ENCODE measurements at regions not wholly inside any gene's neighbourhood (a gene's known extent, or its start where the extent isn't known, plus 50 kb on each side); places are given as distances from the start of the nearest gene placed in this dataset.
"Not testable (repeated sequence)": the region's sequence is repeated elsewhere in the genome, so short reads cannot be mapped to it uniquely, and the experiment has no call there.

DNA sequence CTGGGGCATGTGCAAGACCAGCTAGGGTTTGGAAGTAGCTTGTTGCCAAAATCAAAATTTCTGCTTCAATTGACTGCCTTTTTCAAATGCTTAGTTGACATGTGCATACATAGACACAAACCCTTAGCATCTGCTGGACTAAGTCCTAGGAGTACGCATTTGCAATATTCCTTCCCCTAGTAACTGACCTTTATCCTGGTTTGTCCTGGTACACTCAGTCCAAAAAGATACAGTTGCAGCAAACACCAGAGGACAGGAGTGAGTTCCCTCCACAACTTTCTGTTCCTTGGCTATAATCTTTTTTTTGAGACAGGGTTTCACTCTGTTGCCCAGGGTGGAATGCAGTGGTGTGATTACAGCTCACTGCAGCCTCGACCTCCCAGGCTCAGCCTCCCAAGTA, 290.2 kb upstream of the ERCC4 start:
- in situ Hi-C loops (cut with HindIII; ENCODE audit: low pct_unique_long_range_greater_than_20kb, low sequenced_read_pairs): no loop called here
- DNase-seq (ENCODE audit: low read depth, low spot score): no peak

DNA sequence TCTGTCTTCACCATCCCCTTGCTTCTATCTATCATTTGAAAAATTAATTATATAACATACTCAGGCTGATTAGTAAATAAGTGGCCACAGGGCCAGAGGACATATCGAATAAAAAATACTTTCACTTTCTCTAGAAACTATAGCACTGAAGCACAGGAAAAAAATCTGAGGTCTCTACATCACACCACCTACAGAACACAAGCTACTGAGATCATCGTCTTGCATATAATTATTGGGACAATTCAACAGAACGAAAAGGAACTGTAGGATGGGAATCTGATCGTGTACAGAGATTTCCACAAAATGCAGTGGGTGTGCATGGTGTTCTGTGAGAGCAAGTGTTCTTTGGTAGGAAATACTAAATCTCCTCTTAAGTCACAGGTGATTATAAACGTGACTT, 289.6 kb upstream of the ERCC4 start:
- in situ Hi-C loops (cut with HindIII; ENCODE audit: low pct_unique_long_range_greater_than_20kb, low sequenced_read_pairs): no loop called here
- DNase-seq (ENCODE audit: low read depth, low spot score): no peak

DNA sequence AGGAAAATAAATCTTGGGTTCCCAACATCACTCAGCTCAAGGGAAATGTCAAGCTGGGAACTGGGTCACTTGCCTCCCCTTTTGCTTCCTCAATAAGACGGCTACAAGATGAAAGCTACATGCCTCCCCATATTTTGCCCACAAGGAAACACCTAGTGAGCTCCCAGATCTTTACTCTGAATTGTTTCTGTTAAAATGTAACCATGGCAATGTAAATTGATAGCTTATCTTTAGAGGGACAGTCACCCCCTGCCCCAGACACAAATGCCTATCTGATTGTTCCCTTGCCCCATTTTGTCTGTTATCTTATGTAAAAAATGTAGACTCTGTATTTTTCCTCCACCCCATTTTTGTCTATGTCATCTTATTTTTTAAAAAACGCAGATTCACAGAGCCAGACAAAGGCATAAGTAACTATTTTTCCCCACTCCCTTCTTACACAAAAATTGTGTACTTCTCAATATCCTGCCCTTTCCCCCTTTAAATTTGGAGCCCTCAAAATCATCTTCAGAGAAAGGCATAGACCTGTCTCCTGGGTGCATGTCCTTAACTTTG, 288.7 kb upstream of the ERCC4 start:
- in situ Hi-C loops (cut with HindIII; ENCODE audit: low pct_unique_long_range_greater_than_20kb, low sequenced_read_pairs): no loop called here
- no peak for DNase-seq (ENCODE audit: low read depth, low spot score)

DNA sequence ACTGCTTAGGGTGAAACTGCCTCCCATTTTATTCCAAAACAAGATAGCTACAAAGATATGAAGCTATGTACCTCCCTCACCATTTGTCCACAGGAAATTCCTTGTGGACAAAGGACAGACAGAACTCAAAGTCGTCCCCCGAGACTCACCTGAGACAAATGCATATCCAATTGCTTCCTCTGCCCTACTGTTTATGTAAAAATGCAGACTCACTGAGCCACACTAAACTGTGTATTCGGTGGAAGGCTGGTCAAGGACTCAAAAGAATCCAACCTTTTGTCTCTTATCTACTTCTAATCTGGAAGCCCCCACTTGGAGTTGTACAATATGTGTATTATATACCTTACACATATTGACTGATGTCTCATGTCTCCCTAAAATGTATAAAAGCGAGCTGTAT, 288.0 kb upstream of the ERCC4 start:
- no peak for DNase-seq (ENCODE audit: low read depth, low spot score)
- in situ Hi-C loops (cut with HindIII; ENCODE audit: low pct_unique_long_range_greater_than_20kb, low sequenced_read_pairs): no loop called here

DNA sequence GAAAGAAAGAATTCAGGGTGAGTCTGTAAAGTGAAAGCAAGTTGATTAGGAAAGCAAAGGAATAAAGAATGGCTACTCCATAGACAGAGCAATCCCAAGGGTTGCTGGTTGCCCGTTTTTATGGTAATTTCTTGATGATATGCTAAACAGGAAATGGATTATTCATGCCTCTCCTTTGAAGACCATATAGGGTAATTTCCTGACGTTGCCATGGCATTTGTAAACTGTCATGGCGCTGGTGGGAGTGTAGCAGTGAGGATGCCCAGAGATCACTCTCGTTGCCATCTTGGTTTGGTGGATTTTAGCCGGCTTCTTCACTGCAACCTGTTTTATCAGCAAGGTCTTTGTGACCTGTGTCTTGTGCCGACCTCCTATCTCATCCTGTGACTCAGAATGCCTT, 287.4 kb upstream of the ERCC4 start:
- peak; percentile 2 for DNase-seq (ENCODE audit: low read depth, low spot score)

DNA sequence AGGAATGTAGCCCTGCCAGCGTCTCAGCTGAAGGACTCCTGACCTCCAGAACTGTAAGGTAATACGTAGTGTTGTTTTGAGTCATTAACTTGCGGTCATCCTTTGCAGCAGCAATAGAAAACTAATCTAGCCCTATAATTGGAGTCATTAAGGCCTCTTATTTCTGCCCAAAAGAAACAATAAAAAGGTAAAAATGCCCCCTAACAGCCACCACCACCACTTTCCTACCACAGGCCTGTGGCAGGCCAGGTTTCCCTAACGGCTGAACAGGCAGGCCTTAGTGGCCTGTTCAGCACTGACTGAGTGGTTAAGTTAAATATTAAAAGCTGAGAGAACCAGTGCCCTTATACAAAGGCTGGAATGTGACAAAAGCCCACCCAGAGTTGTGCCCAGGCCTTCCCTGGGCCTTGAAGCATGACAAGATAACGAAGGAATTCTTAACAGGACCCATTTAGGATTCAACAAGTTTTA, 286.5 kb upstream of the ERCC4 start:
- in situ Hi-C loops (cut with HindIII; ENCODE audit: low pct_unique_long_range_greater_than_20kb, low sequenced_read_pairs): no loop called here
- no peak for DNase-seq (ENCODE audit: low read depth, low spot score)

More for the DNA sequence above, 287.4 kb upstream of the ERCC4 start:
- in situ Hi-C loops (cut with HindIII; ENCODE audit: low pct_unique_long_range_greater_than_20kb, low sequenced_read_pairs): not testable (repeated sequence)

DNA sequence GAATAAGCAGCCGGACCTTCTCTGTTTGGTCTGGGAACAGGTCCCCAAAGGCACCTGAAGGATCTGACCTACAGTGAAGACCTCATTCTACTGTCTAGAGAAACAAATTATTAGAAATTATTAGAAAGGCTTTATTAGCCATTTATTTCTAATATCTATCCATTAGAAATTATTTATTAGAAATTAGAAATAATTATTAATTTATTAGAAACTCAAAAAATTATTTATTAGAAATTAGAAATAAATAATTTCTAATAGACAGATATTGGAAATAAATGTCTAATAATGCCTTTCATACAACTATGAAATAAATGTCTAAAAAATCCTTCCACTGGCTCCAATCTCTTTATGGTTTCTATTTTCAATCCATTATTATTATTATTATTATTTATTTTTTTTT, 285.7 kb upstream of the ERCC4 start:
- in situ Hi-C loops (cut with HindIII; ENCODE audit: low pct_unique_long_range_greater_than_20kb, low sequenced_read_pairs): no loop called here

DNA sequence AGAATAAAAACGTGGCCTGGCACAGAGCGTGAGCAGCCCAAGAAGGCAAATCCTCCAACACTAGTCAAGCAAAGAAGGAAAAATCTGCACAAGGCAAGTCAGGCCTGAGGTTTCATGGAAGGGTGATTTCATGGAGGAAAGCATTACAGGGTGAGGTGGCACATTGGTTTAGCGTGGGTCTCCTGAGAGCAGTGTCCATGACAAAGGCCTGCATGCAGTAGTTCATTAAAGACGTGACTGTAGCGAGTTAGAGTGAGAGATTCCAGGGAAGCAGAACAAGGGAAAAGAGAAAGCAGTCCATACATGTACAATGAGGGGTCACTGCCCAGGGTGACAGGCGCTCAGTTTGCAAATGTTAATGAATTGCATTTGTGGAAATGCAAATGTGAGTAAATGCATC, 285.0 kb upstream of the ERCC4 start:
- in situ Hi-C loops (cut with HindIII; ENCODE audit: low pct_unique_long_range_greater_than_20kb, low sequenced_read_pairs): no loop called here
- no peak for DNase-seq (ENCODE audit: low read depth, low spot score)

More for the DNA sequence above, 285.7 kb upstream of the ERCC4 start:
- DNase-seq (ENCODE audit: low read depth, low spot score): no peak

DNA sequence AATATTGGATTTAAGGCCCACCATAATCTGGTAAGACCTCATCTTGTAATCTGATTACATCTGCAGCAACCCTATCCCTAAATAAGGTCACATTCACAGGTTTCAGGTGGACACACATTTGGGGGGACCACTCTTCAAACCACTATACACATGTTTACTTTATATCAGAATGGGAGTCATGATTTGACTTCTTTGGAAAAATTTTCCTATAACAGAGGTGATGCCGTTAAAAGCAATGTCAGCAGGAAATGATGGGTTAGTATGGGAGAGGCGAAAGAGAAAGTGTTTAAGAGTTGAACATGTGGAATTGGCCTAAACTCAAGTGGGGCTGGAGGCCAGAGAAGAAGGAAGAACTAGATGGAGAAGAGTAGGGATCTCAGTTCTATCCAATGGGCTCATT, 281.7 kb upstream of the ERCC4 start:
- no peak for DNase-seq (ENCODE audit: low read depth, low spot score)
- in situ Hi-C loops (cut with HindIII; ENCODE audit: low pct_unique_long_range_greater_than_20kb, low sequenced_read_pairs): no loop called here

DNA sequence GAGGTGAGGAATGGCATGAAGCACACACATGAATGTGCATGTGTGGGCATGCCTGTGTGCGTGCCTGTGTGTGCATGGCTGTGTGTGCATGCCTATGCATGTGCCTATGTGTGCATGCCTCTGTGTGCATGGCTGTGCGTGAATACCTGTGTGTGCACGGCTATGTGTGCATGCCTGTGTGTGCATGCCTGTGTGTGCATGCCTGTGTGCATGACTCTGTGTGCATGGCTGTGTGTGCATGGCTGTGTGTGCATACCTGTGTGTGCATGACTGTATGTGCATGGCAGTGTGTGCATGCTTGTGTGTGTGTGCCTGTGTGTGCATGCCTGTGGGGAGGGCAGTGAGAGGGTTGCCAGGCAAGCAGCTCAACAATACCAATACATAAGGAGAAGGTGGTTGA, 276.5 kb upstream of the ERCC4 start:
- in situ Hi-C loops (cut with HindIII; ENCODE audit: low pct_unique_long_range_greater_than_20kb, low sequenced_read_pairs): no loop called here
- no peak for DNase-seq (ENCODE audit: low read depth, low spot score)

DNA sequence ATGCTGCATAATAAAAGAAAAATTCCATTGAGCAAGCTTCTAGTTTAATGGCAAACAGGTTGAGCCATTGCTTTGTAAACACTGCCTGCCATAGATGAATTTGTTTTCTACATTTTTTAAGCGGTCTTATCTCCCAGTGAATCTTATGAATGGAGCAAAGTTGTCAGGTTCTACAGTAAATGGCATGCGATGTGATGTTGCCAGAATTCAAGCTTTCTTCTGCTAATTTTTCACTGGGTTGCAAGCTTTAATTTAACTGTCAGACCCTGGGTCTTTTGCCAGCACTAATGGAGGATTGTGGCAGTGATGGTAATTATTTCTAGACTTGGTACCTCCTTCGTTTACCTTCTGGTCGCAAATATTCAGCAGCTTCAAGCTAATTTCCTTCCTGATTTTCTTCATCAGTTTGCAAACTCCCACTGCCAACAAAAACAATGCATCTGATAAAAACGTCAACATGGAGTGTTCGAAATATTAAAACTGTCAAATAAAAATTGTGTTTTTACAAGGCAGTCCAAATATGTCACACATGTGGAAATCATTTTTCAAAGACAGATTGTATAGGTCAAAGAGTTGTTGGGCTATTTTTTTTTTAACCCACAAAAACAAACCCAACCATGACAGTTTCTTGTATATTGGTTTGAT, 274.2 kb upstream of the ERCC4 start:
- in situ Hi-C loops (cut with HindIII; ENCODE audit: low pct_unique_long_range_greater_than_20kb, low sequenced_read_pairs): no loop called here
- no peak for DNase-seq (ENCODE audit: low read depth, low spot score)

DNA sequence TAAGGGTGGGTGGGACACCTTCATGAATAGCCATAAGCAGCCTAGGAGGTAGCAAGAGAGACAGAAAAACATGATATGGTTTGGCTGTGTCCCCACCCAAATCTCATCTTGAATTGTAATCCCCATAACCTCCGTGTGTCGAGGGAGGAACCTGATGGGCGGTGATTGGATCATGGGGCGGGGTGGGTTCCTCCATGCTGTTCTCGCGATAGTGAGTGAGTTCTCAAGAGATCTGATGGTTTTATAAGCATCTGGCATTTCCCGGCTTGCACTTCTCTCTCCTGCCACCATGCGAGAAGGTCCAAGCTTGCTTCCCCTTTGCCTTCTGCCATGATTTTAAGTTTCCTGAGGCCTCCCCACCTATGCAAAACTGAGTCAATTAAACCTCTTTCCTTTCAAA, 259.1 kb upstream of the ERCC4 start:
- in situ Hi-C loops (cut with HindIII; ENCODE audit: low pct_unique_long_range_greater_than_20kb, low sequenced_read_pairs): no loop called here
- peak; percentile 14 for DNase-seq (ENCODE audit: low read depth, low spot score)

DNA sequence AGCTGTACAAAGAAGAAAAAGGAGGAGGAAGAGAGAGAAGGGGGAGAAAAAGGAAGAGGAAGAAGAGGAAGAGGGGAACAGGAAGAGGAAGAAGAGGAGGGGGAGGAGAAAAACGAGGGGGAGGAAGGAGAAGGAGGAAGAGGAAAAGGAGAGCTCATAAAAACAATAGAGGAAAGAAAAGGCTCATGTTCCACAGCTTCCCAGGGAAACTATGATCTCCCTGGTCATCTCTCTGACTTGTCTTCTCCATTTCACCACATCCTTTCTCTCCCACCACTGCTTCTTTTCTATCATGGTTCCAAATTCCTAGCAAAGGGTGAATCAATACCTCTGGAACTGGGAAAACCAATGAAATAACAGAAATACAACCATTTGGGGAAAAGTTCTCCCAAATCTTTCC, 254.1 kb upstream of the ERCC4 start:
- in situ Hi-C loops (cut with HindIII; ENCODE audit: low pct_unique_long_range_greater_than_20kb, low sequenced_read_pairs): no loop called here

DNA sequence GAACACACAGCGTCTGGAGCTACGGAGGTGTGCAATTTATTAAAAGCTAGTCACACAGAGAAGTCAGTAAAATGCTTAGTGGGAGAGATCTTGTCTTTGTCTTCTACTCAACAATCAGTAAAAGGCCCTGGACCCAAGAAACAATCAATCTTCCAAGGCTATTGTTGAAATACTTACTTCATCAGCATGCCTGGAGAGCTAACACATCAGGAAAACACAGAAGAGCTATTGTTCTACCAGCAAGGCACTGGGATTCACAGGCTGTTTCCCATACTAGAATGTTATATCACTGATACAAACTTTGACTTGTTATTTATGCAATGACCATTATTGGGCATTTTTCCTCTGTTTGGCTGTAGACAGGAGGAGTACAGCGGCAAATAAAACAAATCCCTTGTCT, 247.8 kb upstream of the ERCC4 start:
- in situ Hi-C loops (cut with HindIII; ENCODE audit: low pct_unique_long_range_greater_than_20kb, low sequenced_read_pairs): no loop called here
- DNase-seq (ENCODE audit: low read depth, low spot score): no peak

More for the DNA sequence above, 254.1 kb upstream of the ERCC4 start:
- no peak for DNase-seq (ENCODE audit: low read depth, low spot score)

DNA sequence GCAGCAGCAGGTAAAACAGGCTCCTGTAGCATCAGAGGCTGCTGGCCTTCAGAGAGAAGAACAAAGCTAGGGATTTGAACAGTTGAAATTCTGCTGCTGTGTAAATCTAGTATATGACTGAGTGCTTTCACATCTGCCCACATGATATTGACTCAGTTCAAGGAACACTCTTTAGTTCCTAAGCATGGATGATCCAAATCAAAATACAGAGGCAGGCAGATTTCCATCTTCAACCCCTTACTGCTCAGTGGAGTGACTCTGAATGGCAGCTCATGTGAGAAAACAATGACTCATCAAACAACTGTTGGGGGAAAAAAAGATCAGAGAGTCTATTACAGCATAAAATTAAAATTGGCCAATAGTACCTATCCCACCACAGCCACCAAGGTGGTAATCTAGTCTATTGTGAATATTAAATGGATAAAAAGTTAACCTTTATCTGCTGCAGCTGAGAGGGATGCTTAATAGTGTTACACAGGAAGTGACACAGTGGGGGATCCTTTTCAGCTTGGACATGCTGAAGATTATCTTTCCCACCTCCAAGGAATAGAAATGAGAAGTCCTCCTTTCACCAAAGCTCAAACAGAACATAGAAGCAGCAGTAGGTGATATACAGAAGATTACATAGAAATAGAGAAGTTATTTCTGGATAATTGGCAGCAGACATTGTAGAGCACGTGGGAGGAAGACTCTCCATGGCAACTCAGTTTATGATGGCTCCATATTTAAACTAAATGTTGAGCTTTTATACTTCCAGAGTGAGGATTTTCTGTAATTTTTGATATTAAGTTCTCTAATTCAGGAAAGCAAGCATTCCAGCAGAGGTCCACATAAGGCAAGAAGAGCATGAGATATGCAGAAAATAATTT, 239.7 kb upstream of the ERCC4 start:
- in situ Hi-C loops (cut with HindIII; ENCODE audit: low pct_unique_long_range_greater_than_20kb, low sequenced_read_pairs): no loop called here
- no peak for DNase-seq (ENCODE audit: low read depth, low spot score)

DNA sequence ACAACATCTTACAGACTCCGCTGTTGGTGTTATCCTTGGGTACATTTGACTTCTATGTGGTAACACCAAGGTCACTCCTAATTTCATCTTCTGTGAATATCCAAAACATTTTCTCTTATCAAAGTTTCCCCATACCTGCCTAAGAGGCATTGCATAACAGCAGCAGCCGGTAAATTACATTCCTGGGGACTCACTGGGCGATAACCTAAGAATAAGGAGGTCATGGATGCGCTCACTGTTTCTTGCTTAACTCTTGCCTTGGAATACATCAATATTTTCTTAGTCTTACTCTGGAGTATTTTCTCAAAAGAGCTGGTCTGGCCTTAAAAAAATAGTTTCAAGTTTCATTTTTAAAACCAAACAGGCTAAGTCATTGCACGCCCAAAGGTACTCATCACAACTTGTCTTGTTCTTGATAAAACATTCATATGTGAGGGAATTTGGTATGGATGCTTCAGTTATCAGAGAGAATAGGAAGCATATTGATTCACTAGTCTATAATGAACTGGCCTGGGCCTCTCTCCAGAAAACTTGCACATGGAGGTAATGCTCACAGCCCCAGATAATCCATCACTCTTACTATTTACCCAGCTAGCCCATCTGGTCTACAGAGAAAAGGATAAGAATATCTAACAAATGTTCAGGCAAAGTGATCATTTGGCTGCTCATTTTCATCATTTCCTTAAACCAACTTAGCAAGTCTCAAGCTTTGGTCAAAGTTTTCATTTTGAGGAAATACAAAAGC, 235.0 kb upstream of the ERCC4 start:
- no peak for DNase-seq (ENCODE audit: low read depth, low spot score)
- in situ Hi-C loops (cut with HindIII; ENCODE audit: low pct_unique_long_range_greater_than_20kb, low sequenced_read_pairs): no loop called here

DNA sequence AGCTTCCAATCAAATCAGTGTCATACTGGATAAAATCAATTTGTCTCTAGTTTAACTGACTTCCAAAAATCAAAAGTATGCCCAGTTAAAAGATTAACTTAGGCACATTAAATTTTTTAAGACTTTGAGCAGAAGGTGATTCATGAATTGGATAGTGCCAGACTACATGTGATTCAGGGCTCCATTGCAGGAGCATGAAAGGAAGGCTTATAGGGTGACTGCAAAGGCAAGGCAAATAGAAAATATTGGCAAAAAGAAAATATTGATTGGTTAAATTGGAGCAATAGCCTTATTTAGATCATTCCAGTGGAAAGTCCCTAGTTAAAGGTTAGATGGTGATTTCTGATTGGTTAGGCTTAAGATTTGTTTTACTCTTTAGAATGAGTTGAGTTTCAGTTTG, 223.9 kb upstream of the ERCC4 start:
- in situ Hi-C loops (cut with HindIII; ENCODE audit: low pct_unique_long_range_greater_than_20kb, low sequenced_read_pairs): no loop called here
- no peak for DNase-seq (ENCODE audit: low read depth, low spot score)

DNA sequence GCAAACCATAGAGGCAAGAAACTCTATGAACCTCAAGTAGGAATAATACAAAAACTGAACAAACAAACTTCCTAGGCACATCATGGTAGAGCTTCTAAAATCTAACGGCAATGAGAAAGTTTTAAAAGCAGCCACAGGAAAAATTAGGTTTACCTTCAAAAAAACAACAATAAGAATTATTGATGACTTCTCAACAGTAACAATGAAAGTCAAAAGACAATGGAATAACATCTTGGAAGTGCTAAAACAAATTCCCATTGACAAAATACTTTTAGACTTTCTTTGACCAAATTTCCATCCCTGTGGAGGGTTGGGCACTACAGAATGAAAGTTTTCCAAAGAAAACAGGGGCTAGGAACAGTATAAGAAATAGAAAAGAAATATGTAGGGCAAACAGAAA, 222.9 kb upstream of the ERCC4 start:
- DNase-seq (ENCODE audit: low read depth, low spot score): no peak
- in situ Hi-C loops (cut with HindIII; ENCODE audit: low pct_unique_long_range_greater_than_20kb, low sequenced_read_pairs): no loop called here
